Endometrial microvascular endothelial cells (primary cell): ENCODE measurements at regions not wholly inside any gene's neighbourhood (a gene's known extent, or its start where the extent isn't known, plus 50 kb on each side); places are given as distances from the start of the nearest gene placed in this dataset.

Experiments
- in situ Hi-C: cut with HindIII; loops from 2 replicates; pipeline ENCODE4 v1.10.0; 2017; ENCODE audit warnings: low sequenced_read_pairs, low pct_unique_long_range_greater_than_20kb; ENCODE audit errors: inconsistent ontology term

GRCh38 chr5:82794876-82795275, 282.3 kb downstream of the TMEM167A start:
- in situ Hi-C loops, result no loop called here

- in situ Hi-C loops, result no loop called here
Observed at GRCh38 chr5:82793808-82794419, 283.3 kb downstream of the TMEM167A start.

GRCh38 chr5:82792096-82792495, 285.1 kb downstream of the TMEM167A start:
- in situ Hi-C loops, result no loop called here

- in situ Hi-C loops, result no loop called here
Observed at GRCh38 chr5:82789095-82789494, 288.1 kb downstream of the TMEM167A start.

GRCh38 chr5:82786748-82787147, 290.4 kb downstream of the TMEM167A start:
- in situ Hi-C loops, result no loop called here

- in situ Hi-C loops, result no loop called here
Observed at GRCh38 chr5:82785882-82786509, 291.2 kb downstream of the TMEM167A start.

- in situ Hi-C loops, result no loop called here
Observed at GRCh38 chr5:82785456-82785855, 291.7 kb downstream of the TMEM167A start.

- in situ Hi-C loops, result no loop called here
Observed at GRCh38 chr5:82784521-82784920, 292.7 kb downstream of the TMEM167A start.

GRCh38 chr5:82777106-82777505, 300.1 kb downstream of the TMEM167A start:
- in situ Hi-C loops, result no loop called here

- in situ Hi-C loops, result no loop called here
Observed at GRCh38 chr5:82772281-82772680, 304.9 kb downstream of the TMEM167A start.

- in situ Hi-C loops, result no loop called here
Observed at GRCh38 chr5:82766206-82766605, 311.0 kb downstream of the TMEM167A start.

GRCh38 chr5:82765765-82766164, 311.4 kb downstream of the TMEM167A start:
- in situ Hi-C loops, result no loop called here

GRCh38 chr5:82760856-82761255, 316.3 kb downstream of the TMEM167A start:
- in situ Hi-C loops, result no loop called here

GRCh38 chr5:82758881-82759280, 318.3 kb downstream of the TMEM167A start:
- in situ Hi-C loops, result no loop called here

GRCh38 chr5:82754759-82755158, 322.4 kb downstream of the TMEM167A start:
- in situ Hi-C loops, result no loop called here

- in situ Hi-C loops, result no loop called here
Observed at GRCh38 chr5:82754036-82754746, 323.0 kb downstream of the TMEM167A start.

GRCh38 chr5:82753374-82753773, 323.8 kb downstream of the TMEM167A start:
- in situ Hi-C loops, result no loop called here

GRCh38 chr5:82749461-82749820, 327.8 kb downstream of the TMEM167A start:
- in situ Hi-C loops, result no loop called here

GRCh38 chr5:82748688-82749460, 328.3 kb downstream of the TMEM167A start:
- in situ Hi-C loops, result no loop called here

GRCh38 chr5:82747986-82748385, 329.2 kb downstream of the TMEM167A start:
- in situ Hi-C loops, result no loop called here
